GM23338 (cell line): ENCODE measurements at regions not wholly inside any gene's neighbourhood (a gene's known extent, or its start where the extent isn't known, plus 50 kb on each side); places are given as distances from the start of the nearest gene placed in this dataset.

Experiments
- ATAC-seq: fragments of 200-7000 bp; cut with Tn5 transposase; 3 replicates; pipeline ENCODE4 v1.9.1; 2020
- DNase-seq: peaks from one replicate; pipeline ENCODE4 v3.0.0-alpha.2; 2015; ENCODE audit warnings: low spot score
- H2AFZ ChIP-seq: fragments of 200-600 bp; sonication (generic); 2 replicates; pipeline ENCODE4 v1.8.0; 2016; ENCODE audit warnings: antibody characterized with exemption, mild to moderate bottlenecking, moderate library complexity
- H3F3A ChIP-seq: fragments of 200-600 bp; sonication (generic); replicated peaks from 2 replicates; pipeline ENCODE4 v1.8.0; 2017; ENCODE audit warnings: antibody characterized with exemption, mixed run types, low read depth
- H3K27ac ChIP-seq: fragments of 200-600 bp; sonication (generic); 2 replicates; pipeline ENCODE4 v1.6.1; 2016; ENCODE audit warnings: low read depth
- H3K27me3 ChIP-seq: fragments of 200-600 bp; sonication (generic); 2 replicates; pipeline ENCODE4 v1.8.0; 2016; ENCODE audit warnings: mild to moderate bottlenecking, mixed run types, moderate library complexity; ENCODE audit not compliant: insufficient read depth
- H3K36me3 ChIP-seq: fragments of 200-600 bp; sonication (generic); 2 replicates; pipeline ENCODE4 v1.8.0; 2016; ENCODE audit warnings: mild to moderate bottlenecking; ENCODE audit not compliant: insufficient read depth
- H3K4me1 ChIP-seq: fragments of 200-600 bp; sonication (generic); 2 replicates; pipeline ENCODE4 v1.8.0; 2016; ENCODE audit warnings: mild to moderate bottlenecking, moderate library complexity; ENCODE audit not compliant: insufficient read depth
- H3K4me2 ChIP-seq: fragments of 200-600 bp; sonication (generic); 2 replicates; pipeline ENCODE4 v1.7.1; 2017; ENCODE audit warnings: mixed run types
- H3K4me3 ChIP-seq: fragments of 200-600 bp; sonication (generic); 2 replicates; pipeline ENCODE4 v1.6.1; 2016; ENCODE audit warnings: mixed run types
- H3K79me2 ChIP-seq: fragments of 200-600 bp; sonication (generic); replicated peaks from 2 replicates; pipeline ENCODE4 v1.8.0; 2017; ENCODE audit warnings: mild to moderate bottlenecking; ENCODE audit not compliant: insufficient read depth
- H3K9me2 ChIP-seq: fragments of 200-600 bp; sonication (generic); 2 replicates; pipeline ENCODE4 v1.8.0; 2017; ENCODE audit not compliant: insufficient read depth
- H4K20me1 ChIP-seq: fragments of 200-600 bp; sonication (generic); replicated peaks from 2 replicates; pipeline ENCODE4 v1.8.0; 2017; ENCODE audit warnings: mild to moderate bottlenecking; ENCODE audit not compliant: insufficient read depth
- H3K27ac Mint-ChIP-seq: 2 replicates; pipeline ENCODE4 v1.8.0; 2020; ENCODE audit warnings: inconsistent platforms, mild to moderate bottlenecking, moderate library complexity, mixed read lengths
- H3K27me3 Mint-ChIP-seq: 3 replicates; pipeline ENCODE4 v1.8.0; 2022; ENCODE audit warnings: low read depth, mild to moderate bottlenecking, moderate library complexity, mixed read lengths, inconsistent platforms; ENCODE audit not compliant: insufficient read depth, poor library complexity
- H3K36me3 Mint-ChIP-seq: 3 replicates; pipeline ENCODE4 v1.8.0; 2021; ENCODE audit warnings: low read depth, mild to moderate bottlenecking, inconsistent platforms, moderate library complexity, mixed read lengths
- H3K4me1 Mint-ChIP-seq: 3 replicates; pipeline ENCODE4 v1.8.0; 2020; ENCODE audit warnings: mild to moderate bottlenecking, inconsistent platforms, mixed read lengths
- H3K4me3 Mint-ChIP-seq: 3 replicates; pipeline ENCODE4 v1.8.0; 2021; ENCODE audit warnings: moderate library complexity, mild to moderate bottlenecking, inconsistent platforms, mixed read lengths
- H3K9me3 Mint-ChIP-seq: 3 replicates; pipeline ENCODE4 v1.8.0; 2020; ENCODE audit warnings: moderate library complexity, mild to moderate bottlenecking, inconsistent platforms, mixed read lengths
- CREB1 ChIP-seq: fragments of 250-450 bp; sonication (Bioruptor Pico); IDR thresholded peaks from 2 replicates; pipeline ENCODE4 v1.5.0; 2020; ENCODE audit warnings: low read depth, mild to moderate bottlenecking, moderate library complexity
- ETS1 ChIP-seq: IDR thresholded peaks from 2 replicates; pipeline ENCODE4 v1.6.1; 2016; ENCODE audit warnings: antibody characterized with exemption
- EZH2 ChIP-seq: fragments of 200-600 bp; sonication (generic); IDR thresholded peaks from one replicate; pipeline ENCODE4 v1.8.0; 2017; ENCODE audit warnings: antibody characterized with exemption, mild to moderate bottlenecking, low read depth; ENCODE audit not compliant: unreplicated experiment
- EZH2phosphoT487 ChIP-seq: fragments of 200-600 bp; sonication (generic); IDR thresholded peaks from one replicate; pipeline ENCODE4 v1.8.1; 2018; ENCODE audit warnings: antibody characterized with exemption; ENCODE audit not compliant: unreplicated experiment
- NANOG ChIP-seq: IDR thresholded peaks from 2 replicates; pipeline ENCODE4 v1.6.1; 2016; ENCODE audit warnings: antibody characterized with exemption, borderline replicate concordance
- POLR2AphosphoS5 ChIP-seq: IDR thresholded peaks from 2 replicates; pipeline ENCODE4 v1.6.1; 2016; ENCODE audit warnings: antibody characterized with exemption, low read depth
- STAT1 ChIP-seq: IDR thresholded peaks from one replicate; pipeline ENCODE4 v1.6.1; 2016; ENCODE audit warnings: antibody characterized with exemption; ENCODE audit not compliant: unreplicated experiment
- ZNF114 ChIP-seq: fragments of 250-450 bp; sonication (Bioruptor Pico); IDR thresholded peaks from 2 replicates; pipeline ENCODE4 v1.5.0; 2020; ENCODE audit warnings: mild to moderate bottlenecking, moderate library complexity
- ZNF331 ChIP-seq: fragments of 250-450 bp; sonication (Bioruptor Pico); IDR thresholded peaks from 2 replicates; pipeline ENCODE4 v1.5.0; 2020; ENCODE audit warnings: low read depth, mild to moderate bottlenecking, moderate library complexity
- TF ChIP-seq, protein P1 (sequence below): IDR thresholded peaks from one replicate; pipeline ENCODE4 v1.6.1; 2018; ENCODE audit warnings: antibody characterized with exemption; ENCODE audit not compliant: unreplicated experiment
- TF ChIP-seq, protein P2 (sequence below), 2 experiments: fragments of 200-600 bp in 1 of 2; sonication (generic) in 1 of 2; conservative IDR thresholded peaks; 2 replicates each; pipeline versions ENCODE4 v1.5.1 to v1.6.1; 2016 to 2017; ENCODE audit warnings: antibody characterized with exemption in 2 of 2, low read depth in 2 of 2, mild to moderate bottlenecking in 2 of 2, moderate library complexity in 1 of 2
- TF ChIP-seq, protein P3 (sequence below): fragments of 250-450 bp; sonication (Bioruptor Pico); IDR thresholded peaks from 2 replicates; pipeline ENCODE4 v1.5.0; 2020; ENCODE audit warnings: mild to moderate bottlenecking, moderate library complexity

DNA sequence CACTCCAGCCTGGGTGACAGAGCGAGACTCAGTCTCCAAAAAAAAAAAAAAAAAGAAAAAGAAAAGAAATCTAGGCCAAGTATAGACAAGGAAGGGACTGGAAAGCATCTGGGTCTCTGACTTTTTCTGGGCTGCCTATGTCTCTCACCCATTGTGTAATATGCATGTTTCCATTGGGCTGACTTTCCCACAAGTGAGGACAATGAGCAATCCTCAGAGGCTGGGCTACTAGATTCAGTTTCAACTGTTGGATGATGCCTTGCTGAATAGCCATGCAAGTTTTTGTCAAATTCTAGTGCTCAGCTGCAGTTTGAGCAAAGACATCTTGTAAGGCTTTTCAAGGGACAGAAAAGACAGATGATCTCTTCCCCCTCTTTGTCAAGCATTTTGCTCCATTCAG lies 82.1 kb downstream of the PHAX start:
- H2AFZ ChIP-seq: no peak overlapping the region

More for the DNA sequence above, 82.1 kb downstream of the PHAX start:
- Mint-ChIP-seq H3K36me3 (no peaks in the 10 kb centered on the region), H3K9me3 (no peaks in the 10 kb centered on the region; the same call in 2 of the 3 replicates), H3K4me3 (no peak overlapping the region), H3K27ac (no peak overlapping the region), H3K4me1 (peaks cover 35% of the 10 kb centered on the region), H3K27me3 (peaks cover 9% of the 10 kb centered on the region)
- H3K9me2 ChIP-seq: no peaks in the 10 kb centered on the region
- ATAC-seq (no peak), DNase-seq (no peak)
- H3K27me3 ChIP-seq: no peaks in the 10 kb centered on the region
- no peaks in the 10 kb centered on the region for H3F3A ChIP-seq
- no peak overlapping the region for H3K27ac ChIP-seq
- TF ChIP-seq NANOG: no peak
- TF ChIP-seq ETS1: no peak
- TF ChIP-seq, protein P1, sequence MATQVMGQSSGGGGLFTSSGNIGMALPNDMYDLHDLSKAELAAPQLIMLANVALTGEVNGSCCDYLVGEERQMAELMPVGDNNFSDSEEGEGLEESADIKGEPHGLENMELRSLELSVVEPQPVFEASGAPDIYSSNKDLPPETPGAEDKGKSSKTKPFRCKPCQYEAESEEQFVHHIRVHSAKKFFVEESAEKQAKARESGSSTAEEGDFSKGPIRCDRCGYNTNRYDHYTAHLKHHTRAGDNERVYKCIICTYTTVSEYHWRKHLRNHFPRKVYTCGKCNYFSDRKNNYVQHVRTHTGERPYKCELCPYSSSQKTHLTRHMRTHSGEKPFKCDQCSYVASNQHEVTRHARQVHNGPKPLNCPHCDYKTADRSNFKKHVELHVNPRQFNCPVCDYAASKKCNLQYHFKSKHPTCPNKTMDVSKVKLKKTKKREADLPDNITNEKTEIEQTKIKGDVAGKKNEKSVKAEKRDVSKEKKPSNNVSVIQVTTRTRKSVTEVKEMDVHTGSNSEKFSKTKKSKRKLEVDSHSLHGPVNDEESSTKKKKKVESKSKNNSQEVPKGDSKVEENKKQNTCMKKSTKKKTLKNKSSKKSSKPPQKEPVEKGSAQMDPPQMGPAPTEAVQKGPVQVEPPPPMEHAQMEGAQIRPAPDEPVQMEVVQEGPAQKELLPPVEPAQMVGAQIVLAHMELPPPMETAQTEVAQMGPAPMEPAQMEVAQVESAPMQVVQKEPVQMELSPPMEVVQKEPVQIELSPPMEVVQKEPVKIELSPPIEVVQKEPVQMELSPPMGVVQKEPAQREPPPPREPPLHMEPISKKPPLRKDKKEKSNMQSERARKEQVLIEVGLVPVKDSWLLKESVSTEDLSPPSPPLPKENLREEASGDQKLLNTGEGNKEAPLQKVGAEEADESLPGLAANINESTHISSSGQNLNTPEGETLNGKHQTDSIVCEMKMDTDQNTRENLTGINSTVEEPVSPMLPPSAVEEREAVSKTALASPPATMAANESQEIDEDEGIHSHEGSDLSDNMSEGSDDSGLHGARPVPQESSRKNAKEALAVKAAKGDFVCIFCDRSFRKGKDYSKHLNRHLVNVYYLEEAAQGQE: no peak
- TF ChIP-seq, protein P2, sequence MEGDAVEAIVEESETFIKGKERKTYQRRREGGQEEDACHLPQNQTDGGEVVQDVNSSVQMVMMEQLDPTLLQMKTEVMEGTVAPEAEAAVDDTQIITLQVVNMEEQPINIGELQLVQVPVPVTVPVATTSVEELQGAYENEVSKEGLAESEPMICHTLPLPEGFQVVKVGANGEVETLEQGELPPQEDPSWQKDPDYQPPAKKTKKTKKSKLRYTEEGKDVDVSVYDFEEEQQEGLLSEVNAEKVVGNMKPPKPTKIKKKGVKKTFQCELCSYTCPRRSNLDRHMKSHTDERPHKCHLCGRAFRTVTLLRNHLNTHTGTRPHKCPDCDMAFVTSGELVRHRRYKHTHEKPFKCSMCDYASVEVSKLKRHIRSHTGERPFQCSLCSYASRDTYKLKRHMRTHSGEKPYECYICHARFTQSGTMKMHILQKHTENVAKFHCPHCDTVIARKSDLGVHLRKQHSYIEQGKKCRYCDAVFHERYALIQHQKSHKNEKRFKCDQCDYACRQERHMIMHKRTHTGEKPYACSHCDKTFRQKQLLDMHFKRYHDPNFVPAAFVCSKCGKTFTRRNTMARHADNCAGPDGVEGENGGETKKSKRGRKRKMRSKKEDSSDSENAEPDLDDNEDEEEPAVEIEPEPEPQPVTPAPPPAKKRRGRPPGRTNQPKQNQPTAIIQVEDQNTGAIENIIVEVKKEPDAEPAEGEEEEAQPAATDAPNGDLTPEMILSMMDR (conservative IDR thresholded peaks at IDR 0.05; ENCODE audit: low read depth in 2 of 2): no peak
- TF ChIP-seq ZNF114 (CRISPR knock-in tag): no peak
- TF ChIP-seq EZH2phosphoT487: no peak
- TF ChIP-seq ZNF331 (CRISPR knock-in tag): no peak
- TF ChIP-seq EZH2: no peak
- no peak for TF ChIP-seq STAT1
- TF ChIP-seq CREB1 (CRISPR knock-in tag): no peak
- TF ChIP-seq, protein P3, sequence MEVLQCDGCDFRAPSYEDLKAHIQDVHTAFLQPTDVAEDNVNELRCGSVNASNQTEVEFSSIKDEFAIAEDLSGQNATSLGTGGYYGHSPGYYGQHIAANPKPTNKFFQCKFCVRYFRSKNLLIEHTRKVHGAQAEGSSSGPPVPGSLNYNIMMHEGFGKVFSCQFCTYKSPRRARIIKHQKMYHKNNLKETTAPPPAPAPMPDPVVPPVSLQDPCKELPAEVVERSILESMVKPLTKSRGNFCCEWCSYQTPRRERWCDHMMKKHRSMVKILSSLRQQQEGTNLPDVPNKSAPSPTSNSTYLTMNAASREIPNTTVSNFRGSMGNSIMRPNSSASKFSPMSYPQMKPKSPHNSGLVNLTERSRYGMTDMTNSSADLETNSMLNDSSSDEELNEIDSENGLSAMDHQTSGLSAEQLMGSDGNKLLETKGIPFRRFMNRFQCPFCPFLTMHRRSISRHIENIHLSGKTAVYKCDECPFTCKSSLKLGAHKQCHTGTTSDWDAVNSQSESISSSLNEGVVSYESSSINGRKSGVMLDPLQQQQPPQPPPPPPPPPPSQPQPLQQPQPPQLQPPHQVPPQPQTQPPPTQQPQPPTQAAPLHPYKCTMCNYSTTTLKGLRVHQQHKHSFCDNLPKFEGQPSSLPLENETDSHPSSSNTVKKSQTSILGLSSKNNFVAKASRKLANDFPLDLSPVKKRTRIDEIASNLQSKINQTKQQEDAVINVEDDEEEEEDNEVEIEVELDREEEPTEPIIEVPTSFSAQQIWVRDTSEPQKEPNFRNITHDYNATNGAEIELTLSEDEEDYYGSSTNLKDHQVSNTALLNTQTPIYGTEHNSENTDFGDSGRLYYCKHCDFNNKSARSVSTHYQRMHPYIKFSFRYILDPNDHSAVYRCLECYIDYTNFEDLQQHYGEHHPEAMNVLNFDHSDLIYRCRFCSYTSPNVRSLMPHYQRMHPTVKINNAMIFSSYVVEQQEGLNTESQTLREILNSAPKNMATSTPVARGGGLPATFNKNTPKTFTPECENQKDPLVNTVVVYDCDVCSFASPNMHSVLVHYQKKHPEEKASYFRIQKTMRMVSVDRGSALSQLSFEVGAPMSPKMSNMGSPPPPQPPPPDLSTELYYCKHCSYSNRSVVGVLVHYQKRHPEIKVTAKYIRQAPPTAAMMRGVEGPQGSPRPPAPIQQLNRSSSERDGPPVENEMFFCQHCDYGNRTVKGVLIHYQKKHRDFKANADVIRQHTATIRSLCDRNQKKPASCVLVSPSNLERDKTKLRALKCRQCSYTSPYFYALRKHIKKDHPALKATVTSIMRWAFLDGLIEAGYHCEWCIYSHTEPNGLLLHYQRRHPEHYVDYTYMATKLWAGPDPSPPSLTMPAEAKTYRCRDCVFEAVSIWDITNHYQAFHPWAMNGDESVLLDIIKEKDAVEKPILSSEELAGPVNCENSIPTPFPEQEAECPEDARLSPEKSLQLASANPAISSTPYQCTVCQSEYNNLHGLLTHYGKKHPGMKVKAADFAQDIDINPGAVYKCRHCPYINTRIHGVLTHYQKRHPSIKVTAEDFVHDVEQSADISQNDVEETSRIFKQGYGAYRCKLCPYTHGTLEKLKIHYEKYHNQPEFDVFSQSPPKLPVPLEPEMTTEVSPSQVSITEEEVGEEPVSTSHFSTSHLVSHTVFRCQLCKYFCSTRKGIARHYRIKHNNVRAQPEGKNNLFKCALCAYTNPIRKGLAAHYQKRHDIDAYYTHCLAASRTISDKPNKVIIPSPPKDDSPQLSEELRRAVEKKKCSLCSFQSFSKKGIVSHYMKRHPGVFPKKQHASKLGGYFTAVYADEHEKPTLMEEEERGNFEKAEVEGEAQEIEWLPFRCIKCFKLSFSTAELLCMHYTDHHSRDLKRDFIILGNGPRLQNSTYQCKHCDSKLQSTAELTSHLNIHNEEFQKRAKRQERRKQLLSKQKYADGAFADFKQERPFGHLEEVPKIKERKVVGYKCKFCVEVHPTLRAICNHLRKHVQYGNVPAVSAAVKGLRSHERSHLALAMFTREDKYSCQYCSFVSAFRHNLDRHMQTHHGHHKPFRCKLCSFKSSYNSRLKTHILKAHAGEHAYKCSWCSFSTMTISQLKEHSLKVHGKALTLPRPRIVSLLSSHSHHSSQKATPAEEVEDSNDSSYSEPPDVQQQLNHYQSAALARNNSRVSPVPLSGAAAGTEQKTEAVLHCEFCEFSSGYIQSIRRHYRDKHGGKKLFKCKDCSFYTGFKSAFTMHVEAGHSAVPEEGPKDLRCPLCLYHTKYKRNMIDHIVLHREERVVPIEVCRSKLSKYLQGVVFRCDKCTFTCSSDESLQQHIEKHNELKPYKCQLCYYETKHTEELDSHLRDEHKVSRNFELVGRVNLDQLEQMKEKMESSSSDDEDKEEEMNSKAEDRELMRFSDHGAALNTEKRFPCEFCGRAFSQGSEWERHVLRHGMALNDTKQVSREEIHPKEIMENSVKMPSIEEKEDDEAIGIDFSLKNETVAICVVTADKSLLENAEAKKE (CRISPR knock-in tag): no peak
- TF ChIP-seq POLR2AphosphoS5: no peak
- no peaks in the 10 kb centered on the region for H4K20me1 ChIP-seq
- no peaks in the 10 kb centered on the region for H3K79me2 ChIP-seq
- no peak overlapping the region for H3K4me3 ChIP-seq
- H3K4me2 ChIP-seq: no peak overlapping the region
- no peaks in the 10 kb centered on the region for H3K36me3 ChIP-seq
- H3K4me1 ChIP-seq: peaks cover 21% of the 10 kb centered on the region; the same call in 1 of the 2 replicates
